ENCODE measurements at regions not wholly inside any gene's neighbourhood (a gene's known extent, or its start where the extent isn't known, plus 50 kb on each side); places are given as distances from the start of the nearest gene placed in this dataset.

DNA sequence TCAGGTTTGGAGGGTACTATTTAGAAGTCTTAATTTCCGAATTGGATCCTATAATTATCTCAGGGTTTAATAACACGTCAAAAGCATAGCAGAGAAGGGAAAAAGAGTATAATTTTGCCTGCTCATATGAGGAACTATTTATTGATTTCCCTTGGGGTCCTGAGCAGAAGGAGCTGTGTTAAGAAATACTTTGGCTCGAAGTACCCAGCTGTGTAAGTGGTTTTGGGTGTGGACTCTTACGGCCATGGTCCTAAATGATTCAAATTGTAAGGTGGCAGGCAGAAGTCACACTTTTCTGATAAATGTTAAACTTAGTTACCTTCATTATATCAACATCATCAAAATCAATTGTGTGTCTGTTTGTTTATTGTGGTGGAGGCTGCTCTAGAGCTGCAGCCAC, 190.4 kb downstream of the MTRR start:
- Mint-ChIP-seq H3K4me1 (no peaks in the 10 kb centered on the region), H3K27ac (no peak overlapping the region), H3K27me3 (no peaks in the 10 kb centered on the region), H3K9me3 (peaks cover 0 to 5% (median 0%) of the 10 kb centered on the region in 3 donors), H3K36me3 (no peaks in the 10 kb centered on the region), H3K4me3 (no peak overlapping the region)
- WGBS (ENCODE audit: insufficient coverage): 51% methylated on average over 2 of the region's 4 CpGs
- ATAC-seq (replicated peaks in 1 of 4): no peak
- Histone ChIP-seq H3K27me3 (replicated peaks in 1 of 2; ENCODE audit: control insufficient read depth in 2 of 2, extremely low read depth in 1 of 2, insufficient read depth in 2 of 2, low read length in 1 of 2) (peaks cover 0 to 9% of the 10 kb centered on the region in 2 experiments), H3K27ac (ENCODE audit: low read length) (no peak overlapping the region), H3K4me1 (ENCODE audit: control insufficient read depth in 1 of 2, extremely low read depth in 1 of 2, insufficient read depth in 2 of 2, low read length in 2 of 2) (no peaks in the 10 kb centered on the region), H3K9me3 (no peaks in the 10 kb centered on the region), H3K4me3 (ENCODE audit: control insufficient read depth in 1 of 2, extremely low read depth in 1 of 2, low read length in 1 of 2) (no peak overlapping the region), H3K36me3 (ENCODE audit: control insufficient read depth in 2 of 2, extremely low read depth in 1 of 2, insufficient read depth in 1 of 2, low read length in 1 of 2) (no peaks in the 10 kb centered on the region)
- DNase-seq: no peak
- CTCF ChIA-PET: no interaction called here
- POLR2A ChIA-PET: no interaction called here

DNA sequence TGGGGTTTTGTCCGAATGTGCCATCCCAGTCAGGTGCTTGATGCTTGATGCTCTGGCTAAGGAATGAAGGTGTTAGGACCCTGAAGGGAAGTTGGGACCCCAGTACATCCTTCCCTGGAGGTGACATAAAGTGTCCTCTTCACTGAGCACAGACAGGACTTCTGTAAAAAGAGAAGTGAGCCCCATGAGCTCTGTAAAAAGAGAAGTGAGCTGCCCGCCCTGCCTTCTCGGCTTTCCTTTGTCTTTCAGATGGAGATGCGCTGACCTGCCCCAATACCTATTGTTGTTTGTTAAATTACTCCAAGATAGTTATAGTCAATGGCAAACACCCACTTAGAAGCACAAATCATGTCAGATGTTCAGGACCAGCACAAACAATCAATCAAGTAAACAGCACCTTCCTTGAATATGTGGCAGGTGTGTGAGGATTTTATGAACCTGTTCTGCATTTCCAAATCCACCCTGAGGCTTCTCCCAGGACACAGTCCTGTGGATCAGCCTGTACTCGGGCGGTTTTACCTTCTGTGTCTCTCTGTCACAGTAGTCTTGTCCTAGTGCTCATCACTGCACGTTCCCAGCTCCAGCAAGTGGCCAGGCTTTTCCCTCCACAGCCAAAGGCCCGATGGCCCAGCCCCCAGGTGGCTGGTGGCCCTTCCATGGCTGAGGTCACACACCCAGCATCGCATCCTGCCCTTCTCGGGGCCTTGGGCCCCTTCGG, 191.4 kb downstream of the MTRR start:
- DNase-seq: no peak
- 40% methylated on average over 7 of the region's 11 CpGs for WGBS (ENCODE audit: insufficient coverage)
- Mint-ChIP-seq H3K27ac (no peak overlapping the region), H3K4me1 (no peaks in the 10 kb centered on the region), H3K4me3 (no peak overlapping the region), H3K36me3 (no peaks in the 10 kb centered on the region), H3K27me3 (no peaks in the 10 kb centered on the region), H3K9me3 (peaks cover 0 to 5% (median 0%) of the 10 kb centered on the region in 3 donors)
- peaks cover 0 to 9% of the 10 kb centered on the region in 2 experiments for H3K27me3 ChIP-seq (replicated peaks in 1 of 2; ENCODE audit: control insufficient read depth in 2 of 2, extremely low read depth in 1 of 2, insufficient read depth in 2 of 2, low read length in 1 of 2)
- H3K36me3 ChIP-seq (ENCODE audit: control insufficient read depth in 2 of 2, extremely low read depth in 1 of 2, insufficient read depth in 1 of 2, low read length in 1 of 2): no peaks in the 10 kb centered on the region
- ChIA-PET POLR2A (no interaction called here), CTCF (no interaction called here)
- H3K27ac ChIP-seq (ENCODE audit: low read length): no peak overlapping the region
- H3K4me1 ChIP-seq (ENCODE audit: control insufficient read depth in 1 of 2, extremely low read depth in 1 of 2, insufficient read depth in 2 of 2, low read length in 2 of 2): no peaks in the 10 kb centered on the region
- H3K4me3 ChIP-seq (ENCODE audit: control insufficient read depth in 1 of 2, extremely low read depth in 1 of 2, low read length in 1 of 2): no peak overlapping the region
- no peaks in the 10 kb centered on the region for H3K9me3 ChIP-seq
- no peak for ATAC-seq (replicated peaks in 1 of 4)

DNA sequence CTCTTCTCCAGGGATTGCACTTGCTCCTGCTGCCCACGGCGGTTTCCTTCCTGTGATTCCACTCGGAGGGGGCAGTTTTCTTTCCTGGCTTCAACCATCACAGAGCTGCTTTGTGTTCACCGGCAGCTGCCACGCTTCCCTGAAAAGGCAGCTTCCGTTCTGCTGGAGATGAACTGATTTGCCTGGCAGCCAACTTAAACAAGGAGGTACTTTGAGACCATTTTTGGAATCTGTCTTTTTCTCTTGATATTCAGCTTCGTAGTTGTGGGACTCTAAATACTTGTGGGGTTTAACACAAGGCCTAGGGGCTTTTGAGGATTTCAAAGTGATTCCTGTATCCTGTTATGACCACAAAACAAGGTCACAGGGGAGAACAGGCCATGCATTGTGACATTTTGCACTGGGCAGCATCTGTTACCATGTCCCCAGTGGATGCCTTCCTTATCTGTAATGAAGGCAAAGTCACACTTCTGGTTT, 192.0 kb downstream of the MTRR start:
- CTCF ChIA-PET: no interaction called here
- Mint-ChIP-seq H3K9me3 (peaks cover 0 to 5% (median 0%) of the 10 kb centered on the region in 3 donors), H3K4me1 (no peaks in the 10 kb centered on the region), H3K36me3 (no peaks in the 10 kb centered on the region), H3K4me3 (no peak overlapping the region), H3K27ac (no peak overlapping the region), H3K27me3 (no peaks in the 10 kb centered on the region)
- ATAC-seq (replicated peaks in 1 of 4) (no peak), DNase-seq (no peak)
- Histone ChIP-seq H3K4me3 (ENCODE audit: control insufficient read depth in 1 of 2, extremely low read depth in 1 of 2, low read length in 1 of 2) (no peak overlapping the region), H3K27me3 (replicated peaks in 1 of 2; ENCODE audit: control insufficient read depth in 2 of 2, extremely low read depth in 1 of 2, insufficient read depth in 2 of 2, low read length in 1 of 2) (peaks cover 0 to 9% of the 10 kb centered on the region in 2 experiments), H3K4me1 (ENCODE audit: control insufficient read depth in 1 of 2, extremely low read depth in 1 of 2, insufficient read depth in 2 of 2, low read length in 2 of 2) (no peaks in the 10 kb centered on the region), H3K9me3 (no peaks in the 10 kb centered on the region), H3K36me3 (ENCODE audit: control insufficient read depth in 2 of 2, extremely low read depth in 1 of 2, insufficient read depth in 1 of 2, low read length in 1 of 2) (no peaks in the 10 kb centered on the region), H3K27ac (ENCODE audit: low read length) (no peak overlapping the region)
- POLR2A ChIA-PET: no interaction called here
- 33% methylated on average over 4 of the region's 7 CpGs for WGBS (ENCODE audit: insufficient coverage)

DNA sequence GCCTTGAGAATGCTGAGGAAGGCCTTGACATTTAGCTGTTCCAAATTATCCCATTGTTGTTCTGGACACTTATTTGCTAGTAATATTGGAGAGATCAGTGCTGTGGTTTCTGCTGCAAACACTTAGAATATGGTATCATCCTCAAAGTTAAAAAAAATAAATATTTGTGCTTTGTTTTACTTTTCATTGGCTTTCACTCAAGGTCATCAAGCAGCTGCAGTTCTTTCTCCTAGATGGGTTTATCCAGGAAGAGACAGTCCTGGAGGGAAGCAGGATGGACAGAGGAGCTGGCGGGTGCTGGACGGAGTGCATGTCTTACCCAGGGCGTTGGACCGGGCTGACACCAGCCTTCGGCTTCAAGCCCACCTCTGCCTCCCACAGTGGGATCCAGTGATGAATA, 193.6 kb downstream of the MTRR start:
- Histone ChIP-seq H3K27me3 (replicated peaks in 1 of 2; ENCODE audit: control insufficient read depth in 2 of 2, extremely low read depth in 1 of 2, insufficient read depth in 2 of 2, low read length in 1 of 2) (peaks cover 0 to 9% of the 10 kb centered on the region in 2 experiments), H3K4me1 (ENCODE audit: control insufficient read depth in 1 of 2, extremely low read depth in 1 of 2, insufficient read depth in 2 of 2, low read length in 2 of 2) (no peaks in the 10 kb centered on the region), H3K4me3 (ENCODE audit: control insufficient read depth in 1 of 2, extremely low read depth in 1 of 2, low read length in 1 of 2) (no peak overlapping the region), H3K9me3 (no peaks in the 10 kb centered on the region), H3K36me3 (ENCODE audit: control insufficient read depth in 2 of 2, extremely low read depth in 1 of 2, insufficient read depth in 1 of 2, low read length in 1 of 2) (no peaks in the 10 kb centered on the region), H3K27ac (ENCODE audit: low read length) (no peak overlapping the region)
- DNase-seq (no peak), ATAC-seq (replicated peaks in 1 of 4) (no peak)
- Mint-ChIP-seq H3K27ac (no peak overlapping the region), H3K4me1 (no peaks in the 10 kb centered on the region), H3K27me3 (no peaks in the 10 kb centered on the region), H3K4me3 (no peak overlapping the region), H3K9me3 (peaks cover 0 to 5% (median 0%) of the 10 kb centered on the region in 3 donors), H3K36me3 (no peaks in the 10 kb centered on the region)
- ChIA-PET POLR2A (no interaction called here), CTCF (no interaction called here)
- no CpG with 5 or more reads among the region's 5 CpGs for WGBS (ENCODE audit: insufficient coverage)

DNA sequence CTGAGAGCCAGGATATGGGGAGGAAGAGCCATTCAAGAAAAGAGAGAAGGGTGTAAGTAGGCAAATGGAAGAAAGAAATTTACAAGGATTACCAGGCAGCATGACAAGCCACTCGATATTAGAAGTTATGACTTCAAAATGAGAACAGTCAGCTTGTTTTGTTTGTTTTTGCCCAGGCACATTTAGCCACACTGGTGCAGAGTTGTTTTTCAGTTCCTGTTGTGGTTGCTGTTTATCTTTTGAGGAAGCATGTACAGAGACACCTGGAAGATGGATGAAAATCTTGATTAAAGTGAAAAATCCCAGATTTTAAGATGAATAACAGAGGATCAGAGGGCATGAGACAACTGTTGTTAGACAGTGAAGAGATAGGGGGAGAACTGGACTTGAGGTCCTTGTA, 199.1 kb downstream of the MTRR start:
- DNase-seq (no peak), ATAC-seq (replicated peaks in 1 of 4) (no peak)
- Histone ChIP-seq H3K4me1 (ENCODE audit: control insufficient read depth in 1 of 2, extremely low read depth in 1 of 2, insufficient read depth in 2 of 2, low read length in 2 of 2) (no peaks in the 10 kb centered on the region), H3K27ac (ENCODE audit: low read length) (no peak overlapping the region), H3K36me3 (ENCODE audit: control insufficient read depth in 2 of 2, extremely low read depth in 1 of 2, insufficient read depth in 1 of 2, low read length in 1 of 2) (no peaks in the 10 kb centered on the region), H3K9me3 (no peaks in the 10 kb centered on the region), H3K27me3 (replicated peaks in 1 of 2; ENCODE audit: control insufficient read depth in 2 of 2, extremely low read depth in 1 of 2, insufficient read depth in 2 of 2, low read length in 1 of 2) (no peaks in the 10 kb centered on the region), H3K4me3 (ENCODE audit: control insufficient read depth in 1 of 2, extremely low read depth in 1 of 2, low read length in 1 of 2) (no peak overlapping the region)
- Mint-ChIP-seq H3K4me1 (no peaks in the 10 kb centered on the region), H3K4me3 (no peak overlapping the region), H3K9me3 (no peaks in the 10 kb centered on the region), H3K27ac (no peak overlapping the region), H3K27me3 (no peaks in the 10 kb centered on the region), H3K36me3 (no peaks in the 10 kb centered on the region)
- 14% methylated on average over 1 of the region's 1 CpG for WGBS (ENCODE audit: insufficient coverage)
- CTCF ChIA-PET: no interaction called here
- POLR2A ChIA-PET: no interaction called here

DNA sequence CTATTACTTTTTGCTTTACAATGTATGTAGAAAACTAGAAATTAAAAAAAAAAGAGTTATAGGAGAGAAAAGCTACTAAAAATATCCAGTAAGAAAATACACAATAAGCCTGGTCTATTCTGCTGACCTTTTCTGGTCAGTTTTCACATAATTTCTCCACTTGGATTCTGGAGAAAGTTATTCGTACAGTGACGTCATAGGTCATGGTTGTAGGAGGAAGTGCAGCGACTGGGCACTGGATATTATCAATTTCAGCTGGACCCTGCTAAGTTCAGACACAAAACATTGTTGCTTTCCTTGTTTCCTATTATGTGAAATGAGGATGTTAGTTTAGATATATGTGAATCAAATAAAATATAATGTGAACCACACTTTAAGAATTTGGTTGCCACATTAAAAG, 201.2 kb downstream of the MTRR start:
- H3K4me3 Mint-ChIP-seq: no peak overlapping the region
- no peaks in the 10 kb centered on the region for H3K36me3 ChIP-seq (ENCODE audit: control insufficient read depth in 2 of 2, extremely low read depth in 1 of 2, insufficient read depth in 1 of 2, low read length in 1 of 2)
- DNase-seq (no peak), ATAC-seq (replicated peaks in 1 of 4) (no peak)
- no peak overlapping the region for H3K27ac ChIP-seq (ENCODE audit: low read length)
- no peaks in the 10 kb centered on the region for H3K27me3 ChIP-seq (replicated peaks in 1 of 2; ENCODE audit: control insufficient read depth in 2 of 2, extremely low read depth in 1 of 2, insufficient read depth in 2 of 2, low read length in 1 of 2)
- H3K36me3 Mint-ChIP-seq: no peaks in the 10 kb centered on the region
- no peaks in the 10 kb centered on the region for H3K4me1 Mint-ChIP-seq
- H3K27ac Mint-ChIP-seq: no peak overlapping the region
- WGBS (ENCODE audit: insufficient coverage): 40% methylated on average over 1 of the region's 3 CpGs
- ChIA-PET POLR2A (no interaction called here), CTCF (no interaction called here)
- H3K4me3 ChIP-seq (ENCODE audit: control insufficient read depth in 1 of 2, extremely low read depth in 1 of 2, low read length in 1 of 2): no peak overlapping the region
- no peaks in the 10 kb centered on the region for H3K9me3 ChIP-seq
- no peaks in the 10 kb centered on the region for H3K27me3 Mint-ChIP-seq
- no peaks in the 10 kb centered on the region for H3K9me3 Mint-ChIP-seq
- H3K4me1 ChIP-seq (ENCODE audit: control insufficient read depth in 1 of 2, extremely low read depth in 1 of 2, insufficient read depth in 2 of 2, low read length in 2 of 2): no peaks in the 10 kb centered on the region

DNA sequence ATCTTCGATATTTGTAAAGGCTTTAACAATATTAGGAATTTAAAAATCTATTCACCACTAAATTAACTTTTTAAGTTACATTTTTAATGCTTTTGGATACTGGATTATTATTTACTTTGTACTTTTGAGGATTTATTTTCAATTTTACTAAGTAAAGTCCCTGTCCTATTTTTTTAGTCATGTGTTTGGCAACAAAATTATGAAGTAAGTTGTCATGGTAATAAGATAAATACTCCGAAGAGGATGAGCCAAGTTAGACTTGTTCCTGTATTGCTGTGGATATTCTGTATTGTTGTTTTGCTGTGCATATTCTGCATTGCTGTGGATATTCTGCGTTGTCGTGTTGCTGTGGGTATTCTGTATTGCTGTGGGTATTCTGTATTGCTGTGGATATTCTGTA, 210.1 kb downstream of the MTRR start:
- no peaks in the 10 kb centered on the region for H3K9me3 ChIP-seq
- no peaks in the 10 kb centered on the region for H3K4me1 ChIP-seq (ENCODE audit: control insufficient read depth in 1 of 2, extremely low read depth in 1 of 2, insufficient read depth in 2 of 2, low read length in 2 of 2)
- no peak overlapping the region for H3K27ac ChIP-seq (ENCODE audit: low read length)
- DNase-seq (no peak), ATAC-seq (replicated peaks in 1 of 4) (no peak)
- POLR2A ChIA-PET: no interaction called here
- peaks cover 0 to 2% of the 10 kb centered on the region in 2 donors for H3K27me3 Mint-ChIP-seq
- no peaks in the 10 kb centered on the region for H3K36me3 Mint-ChIP-seq
- no peak overlapping the region for H3K27ac Mint-ChIP-seq
- CTCF ChIA-PET: no interaction called here
- no peak overlapping the region for H3K4me3 Mint-ChIP-seq
- no peak overlapping the region for H3K4me3 ChIP-seq (ENCODE audit: control insufficient read depth in 1 of 2, extremely low read depth in 1 of 2, low read length in 1 of 2)
- WGBS (ENCODE audit: insufficient coverage): 100% methylated on average over 2 of the region's 4 CpGs
- H3K9me3 Mint-ChIP-seq: peaks cover 0 to 5% (median 5%) of the 10 kb centered on the region in 3 donors
- H3K4me1 Mint-ChIP-seq: no peaks in the 10 kb centered on the region
- H3K27me3 ChIP-seq (replicated peaks in 1 of 2; ENCODE audit: control insufficient read depth in 2 of 2, extremely low read depth in 1 of 2, insufficient read depth in 2 of 2, low read length in 1 of 2): peaks cover 0 to 2% of the 10 kb centered on the region in 2 experiments
- no peaks in the 10 kb centered on the region for H3K36me3 ChIP-seq (ENCODE audit: control insufficient read depth in 2 of 2, extremely low read depth in 1 of 2, insufficient read depth in 1 of 2, low read length in 1 of 2)
